ENCODE measurements at regions not wholly inside any gene's neighbourhood (a gene's known extent, or its start where the extent isn't known, plus 50 kb on each side); places are given as distances from the start of the nearest gene placed in this dataset.

DNA sequence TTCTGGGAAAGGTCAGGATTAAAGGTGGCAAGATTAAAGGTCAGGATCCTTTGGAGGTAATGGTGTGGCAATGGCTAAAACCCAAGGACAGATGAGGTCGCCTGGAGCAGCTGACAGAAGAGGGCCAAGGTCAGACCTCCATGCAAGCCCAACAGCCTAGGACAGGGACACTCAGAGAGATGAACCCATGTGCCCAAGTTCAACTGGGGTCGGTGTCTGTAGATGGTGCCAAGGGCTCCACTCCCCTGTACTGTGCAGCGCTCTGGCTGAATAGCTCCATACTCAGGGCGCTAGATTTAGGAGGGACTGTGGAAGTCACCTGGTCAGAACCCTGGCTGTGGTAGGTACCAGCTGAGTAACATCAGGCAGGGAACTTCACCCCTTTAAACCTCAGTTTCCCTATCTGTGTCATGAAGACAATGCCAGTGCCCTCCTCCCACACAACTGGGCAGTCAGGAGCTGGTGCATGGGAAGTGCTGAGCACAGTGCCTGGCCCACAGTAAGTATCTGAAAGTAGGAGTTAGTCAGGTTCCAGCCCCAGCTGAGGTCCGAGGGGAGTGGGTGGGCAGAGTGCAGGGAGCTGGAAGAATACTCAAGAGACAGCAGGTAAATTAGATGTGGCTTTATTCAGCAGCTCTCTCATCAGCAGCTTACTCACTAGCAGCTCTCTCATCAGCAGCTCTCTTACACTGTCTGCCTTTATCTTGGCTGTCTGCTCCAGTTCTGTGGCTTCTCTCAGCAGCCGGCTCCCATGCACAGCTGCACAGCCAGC lies 327.1 kb downstream of the GLRX3 start:
- no peak for DNase-seq
- Histone ChIP-seq H3K36me3 (ENCODE audit: low read depth, low read length) (no peaks in the 10 kb centered on the region), H3K79me2 (ENCODE audit: low read length) (no peaks in the 10 kb centered on the region), H3F3A (ENCODE audit: low read length, unreplicated experiment) (no peaks in the 10 kb centered on the region), H3K9me3 (ENCODE audit: low read length) (no peaks in the 10 kb centered on the region), H3K9me2 (replicated peaks; ENCODE audit: low read length) (no peaks in the 10 kb centered on the region), H3K9ac (ENCODE audit: low read length) (no peak overlapping the region), H3K4me3 (ENCODE audit: low read length) (no peak overlapping the region), H3K27me3 (ENCODE audit: low read length) (no peaks in the 10 kb centered on the region), H3K27ac (ENCODE audit: low read length) (no peak overlapping the region), H4K20me1 (ENCODE audit: low read length) (no peaks in the 10 kb centered on the region), H3K4me2 (ENCODE audit: low read length) (no peak overlapping the region), H3K4me1 (ENCODE audit: insufficient read depth, low read length) (no peaks in the 10 kb centered on the region), H2AFZ (ENCODE audit: low read length) (no peak overlapping the region)
- intact Hi-C loops (cut with micrococcal nuclease), result no loop called here
- ChIA-PET CTCF (no interaction called here), POLR2A (ENCODE audit: unreplicated experiment) (no interaction called here)
- BruUV-seq (replicated peaks), result no TSS peak
- ATAC-seq, result no peak
- TF ChIP-seq EZH2phosphoT487 (IDR thresholded peaks at IDR 0.05; ENCODE audit: borderline replicate concordance, low read length) (no peak), EZH2 (IDR thresholded peaks at IDR 0.05; ENCODE audit: low read length, unreplicated experiment) (no peak)
- TF ChIP-seq, protein P1, sequence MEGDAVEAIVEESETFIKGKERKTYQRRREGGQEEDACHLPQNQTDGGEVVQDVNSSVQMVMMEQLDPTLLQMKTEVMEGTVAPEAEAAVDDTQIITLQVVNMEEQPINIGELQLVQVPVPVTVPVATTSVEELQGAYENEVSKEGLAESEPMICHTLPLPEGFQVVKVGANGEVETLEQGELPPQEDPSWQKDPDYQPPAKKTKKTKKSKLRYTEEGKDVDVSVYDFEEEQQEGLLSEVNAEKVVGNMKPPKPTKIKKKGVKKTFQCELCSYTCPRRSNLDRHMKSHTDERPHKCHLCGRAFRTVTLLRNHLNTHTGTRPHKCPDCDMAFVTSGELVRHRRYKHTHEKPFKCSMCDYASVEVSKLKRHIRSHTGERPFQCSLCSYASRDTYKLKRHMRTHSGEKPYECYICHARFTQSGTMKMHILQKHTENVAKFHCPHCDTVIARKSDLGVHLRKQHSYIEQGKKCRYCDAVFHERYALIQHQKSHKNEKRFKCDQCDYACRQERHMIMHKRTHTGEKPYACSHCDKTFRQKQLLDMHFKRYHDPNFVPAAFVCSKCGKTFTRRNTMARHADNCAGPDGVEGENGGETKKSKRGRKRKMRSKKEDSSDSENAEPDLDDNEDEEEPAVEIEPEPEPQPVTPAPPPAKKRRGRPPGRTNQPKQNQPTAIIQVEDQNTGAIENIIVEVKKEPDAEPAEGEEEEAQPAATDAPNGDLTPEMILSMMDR (conservative IDR thresholded peaks at IDR 0.05; ENCODE audit: low read depth, low read length), result no peak

DNA sequence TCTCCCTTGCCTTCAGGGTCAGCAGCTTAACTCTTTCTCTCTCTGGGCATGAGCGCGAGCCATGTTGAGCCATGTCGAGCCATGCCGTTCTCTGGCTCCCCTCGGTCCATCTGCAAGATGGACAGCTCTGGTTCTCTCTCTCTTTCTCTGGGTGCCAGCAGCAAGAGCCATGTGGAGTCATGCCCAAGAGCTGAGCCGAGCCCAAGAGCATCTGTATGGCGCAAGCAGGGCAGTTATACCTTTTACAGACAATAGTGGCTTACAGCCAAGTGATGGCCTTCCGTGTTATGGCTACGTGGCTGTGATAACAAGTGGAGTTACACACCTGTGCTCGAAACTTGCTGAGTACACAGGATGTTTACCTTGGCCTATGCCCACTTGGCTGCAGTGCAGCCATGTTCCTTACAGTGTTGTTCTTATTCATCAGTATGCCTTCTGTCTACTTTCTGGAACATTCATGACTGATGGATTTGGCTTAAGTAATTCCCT lies 327.7 kb downstream of the GLRX3 start:
- ATAC-seq (no peak), DNase-seq (no peak)
- intact Hi-C loops (cut with micrococcal nuclease), result no loop called here
- Histone ChIP-seq H3K4me2 (ENCODE audit: low read length) (no peak overlapping the region), H2AFZ (ENCODE audit: low read length) (no peak overlapping the region), H3K27me3 (ENCODE audit: low read length) (no peaks in the 10 kb centered on the region), H3K9ac (ENCODE audit: low read length) (no peak overlapping the region), H3K79me2 (ENCODE audit: low read length) (no peaks in the 10 kb centered on the region), H3F3A (ENCODE audit: low read length, unreplicated experiment) (no peaks in the 10 kb centered on the region), H3K4me3 (ENCODE audit: low read length) (no peak overlapping the region), H3K27ac (ENCODE audit: low read length) (no peak overlapping the region), H3K9me2 (replicated peaks; ENCODE audit: low read length) (no peaks in the 10 kb centered on the region), H4K20me1 (ENCODE audit: low read length) (no peaks in the 10 kb centered on the region), H3K9me3 (ENCODE audit: low read length) (no peaks in the 10 kb centered on the region), H3K36me3 (ENCODE audit: low read depth, low read length) (no peaks in the 10 kb centered on the region), H3K4me1 (ENCODE audit: insufficient read depth, low read length) (no peaks in the 10 kb centered on the region)
- CTCF ChIA-PET, result no interaction called here
- POLR2A ChIA-PET (ENCODE audit: unreplicated experiment), result no interaction called here
- TF ChIP-seq, protein P1 (conservative IDR thresholded peaks at IDR 0.05; ENCODE audit: low read depth, low read length), result no peak
- TF ChIP-seq EZH2 (IDR thresholded peaks at IDR 0.05; ENCODE audit: low read length, unreplicated experiment) (no peak), EZH2phosphoT487 (IDR thresholded peaks at IDR 0.05; ENCODE audit: borderline replicate concordance, low read length) (no peak)
- no TSS peak for BruUV-seq (replicated peaks)

DNA sequence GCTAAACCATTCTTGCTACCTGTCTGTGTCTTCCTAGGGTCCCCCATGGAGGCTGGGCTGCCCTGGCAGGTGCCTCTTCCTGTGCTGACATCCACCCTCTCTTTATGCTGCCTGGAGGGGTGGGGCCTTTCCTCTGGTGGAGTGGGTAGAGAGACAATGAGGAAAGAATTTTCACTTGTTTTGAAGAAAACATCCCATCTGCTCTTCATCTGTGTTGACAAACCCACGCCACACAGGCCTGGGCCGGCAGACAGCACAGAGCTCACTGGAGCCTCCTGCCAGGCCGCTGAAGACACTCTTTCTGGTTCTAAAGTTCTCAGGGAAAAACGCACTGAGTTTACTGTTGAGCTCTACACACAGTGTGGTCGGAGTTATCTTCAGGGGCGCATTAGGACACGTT lies 328.2 kb downstream of the GLRX3 start:
- no TSS peak for BruUV-seq (replicated peaks)
- CTCF ChIA-PET, result no interaction called here
- H3K9ac ChIP-seq (ENCODE audit: low read length), result no peak overlapping the region
- no peaks in the 10 kb centered on the region for H3F3A ChIP-seq (ENCODE audit: low read length, unreplicated experiment)
- no peaks in the 10 kb centered on the region for H3K27me3 ChIP-seq (ENCODE audit: low read length)
- H3K9me3 ChIP-seq (ENCODE audit: low read length), result no peaks in the 10 kb centered on the region
- H3K27ac ChIP-seq (ENCODE audit: low read length), result no peak overlapping the region
- no peaks in the 10 kb centered on the region for H4K20me1 ChIP-seq (ENCODE audit: low read length)
- no peaks in the 10 kb centered on the region for H3K79me2 ChIP-seq (ENCODE audit: low read length)
- DNase-seq (no peak), ATAC-seq (no peak)
- intact Hi-C loops (cut with micrococcal nuclease), result no loop called here
- H3K4me1 ChIP-seq (ENCODE audit: insufficient read depth, low read length), result no peaks in the 10 kb centered on the region
- TF ChIP-seq, protein P1 (conservative IDR thresholded peaks at IDR 0.05; ENCODE audit: low read depth, low read length), result no peak
- TF ChIP-seq EZH2 (IDR thresholded peaks at IDR 0.05; ENCODE audit: low read length, unreplicated experiment), result no peak
- TF ChIP-seq EZH2phosphoT487 (IDR thresholded peaks at IDR 0.05; ENCODE audit: borderline replicate concordance, low read length), result no peak
- POLR2A ChIA-PET (ENCODE audit: unreplicated experiment), result no interaction called here
- no peak overlapping the region for H2AFZ ChIP-seq (ENCODE audit: low read length)
- H3K36me3 ChIP-seq (ENCODE audit: low read depth, low read length), result no peaks in the 10 kb centered on the region
- no peak overlapping the region for H3K4me2 ChIP-seq (ENCODE audit: low read length)
- H3K9me2 ChIP-seq (replicated peaks; ENCODE audit: low read length), result no peaks in the 10 kb centered on the region
- H3K4me3 ChIP-seq (ENCODE audit: low read length), result no peak overlapping the region
